Natural killer cell treated with Interleukin-12 subunit alpha and Interleukin-12 subunit beta and Interleukin-15 and Interleukin-18, amount 100 ng/mL, for 72 hours (primary cell): ENCODE measurements at regions not wholly inside any gene's neighbourhood (a gene's known extent, or its start where the extent isn't known, plus 50 kb on each side); places are given as distances from the start of the nearest gene placed in this dataset.

ENCODE experiments used
- ATAC-seq, 2 donors: fragments of 150-1000 bp; cut with Tn5 transposase in 1 of 2; sonication (Bioruptor Pico), chemical (Tn5 transposase) in 1 of 2; 2 replicates each; pipeline ENCODE4 v1.10.0; 2021
- DNase-seq: peaks from one replicate; pipeline ENCODE4 v3.0.0; 2022; ENCODE audit warnings: low spot score
- H3K27ac Mint-ChIP-seq, 2 donors: 1 replicate in 1 of 2; 2 replicates in 1 of 2; pipeline ENCODE4 v1.8.0; 2022; ENCODE audit warnings: mixed read lengths in 2 of 2, mild to moderate bottlenecking in 1 of 2, moderate library complexity in 1 of 2
- H3K27me3 Mint-ChIP-seq, 2 donors: 1 replicate in 1 of 2; 2 replicates in 1 of 2; pipeline ENCODE4 v1.8.0; 2022; ENCODE audit warnings: mixed read lengths in 2 of 2
- H3K36me3 Mint-ChIP-seq: one replicate; pipeline ENCODE4 v1.8.0; 2022; ENCODE audit warnings: mixed read lengths
- H3K4me1 Mint-ChIP-seq, 2 donors: 1 replicate in 1 of 2; 2 replicates in 1 of 2; pipeline ENCODE4 v1.8.0; 2022; ENCODE audit warnings: low read depth in 2 of 2, mixed read lengths in 2 of 2, mild to moderate bottlenecking in 1 of 2
- H3K4me3 Mint-ChIP-seq: one replicate; pipeline ENCODE4 v1.8.0; 2022; ENCODE audit warnings: mixed read lengths
- H3K9me3 Mint-ChIP-seq: 2 replicates; pipeline ENCODE4 v1.8.0; 2022; ENCODE audit warnings: mixed read lengths

GRCh38 chr12:124184456-124184855 lies 110.4 kb upstream of the RFLNA start:
- Mint-ChIP-seq H3K27ac (no peak overlapping the region), H3K36me3 (no peaks in the 10 kb centered on the region), H3K4me3 (no peak overlapping the region), H3K4me1 (no peaks in the 10 kb centered on the region), H3K27me3 (peaks cover 0 to 3% of the 10 kb centered on the region in 2 donors), H3K9me3 (no peaks in the 10 kb centered on the region)
- no peak for DNase-seq
- ATAC-seq: no peak

DNA sequence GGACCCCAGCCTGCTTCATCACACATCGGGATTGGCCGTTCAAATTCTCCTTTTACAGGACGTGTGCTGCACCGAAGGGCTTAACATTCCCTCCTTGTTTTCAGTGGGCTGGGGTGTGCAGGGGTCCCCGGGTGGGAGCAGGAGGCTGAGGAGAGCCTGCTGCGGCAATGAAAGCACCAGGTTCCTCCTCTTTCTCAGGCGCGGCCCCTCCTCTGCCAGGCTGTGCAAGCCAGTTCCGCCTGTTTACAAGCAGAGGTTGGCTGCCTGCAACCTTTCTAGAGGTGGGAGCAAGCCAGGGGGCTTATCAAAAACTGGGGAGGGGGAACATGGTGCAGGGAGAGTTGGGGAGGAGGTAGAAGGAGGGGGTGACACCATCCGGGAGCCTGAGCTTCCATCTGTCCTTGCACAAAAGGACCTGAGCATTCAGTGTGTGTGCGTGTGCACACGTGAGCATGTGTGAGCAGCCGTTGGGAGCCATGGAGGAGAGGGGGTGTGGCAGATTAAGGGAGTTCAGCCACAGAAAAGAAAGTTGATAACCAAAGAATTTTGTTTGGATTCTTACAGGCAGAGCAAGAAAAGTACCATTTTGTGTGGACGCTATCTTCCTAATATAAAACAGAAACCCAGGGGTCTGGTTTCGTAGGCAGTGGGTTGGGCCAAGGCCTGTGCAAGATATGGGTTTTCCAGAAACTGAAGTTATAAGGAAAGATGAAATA lies 108.8 kb upstream of the RFLNA start:
- H3K27ac Mint-ChIP-seq: no peak overlapping the region
- peaks cover 0 to 3% of the 10 kb centered on the region in 2 donors for H3K4me1 Mint-ChIP-seq
- H3K4me3 Mint-ChIP-seq: no peak overlapping the region
- ATAC-seq (no peak), DNase-seq (no peak)
- no peaks in the 10 kb centered on the region for H3K9me3 Mint-ChIP-seq
- H3K27me3 Mint-ChIP-seq: peaks cover 0 to 3% of the 10 kb centered on the region in 2 donors
- no peaks in the 10 kb centered on the region for H3K36me3 Mint-ChIP-seq

DNA sequence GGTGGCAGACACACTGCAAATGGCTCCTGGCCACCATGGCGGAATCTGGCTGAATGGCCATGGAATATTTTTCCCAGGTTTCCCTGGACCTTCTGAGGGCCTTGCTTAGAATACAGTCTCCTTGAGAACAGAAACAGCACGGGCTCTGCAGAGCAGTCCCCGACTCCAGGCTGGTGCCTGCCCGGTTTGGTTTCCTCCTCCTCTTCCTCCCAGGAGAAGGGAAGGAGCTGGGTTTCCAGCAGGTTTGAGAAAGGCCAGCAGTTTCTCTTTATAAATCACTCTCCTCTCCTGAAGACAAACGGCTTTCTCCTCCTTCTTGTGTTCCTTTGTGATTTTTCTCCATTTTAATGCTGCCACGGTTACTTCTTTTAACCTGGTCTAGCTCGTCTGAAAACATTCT lies 106.8 kb upstream of the RFLNA start:
- peaks cover under 1% of the 10 kb centered on the region in 2 donors for H3K27me3 Mint-ChIP-seq

GRCh38 chr12:124188561-124189405 lies 106.1 kb upstream of the RFLNA start:
- H3K4me1 Mint-ChIP-seq: peaks cover 0 to 3% of the 10 kb centered on the region in 2 donors
- H3K9me3 Mint-ChIP-seq: no peaks in the 10 kb centered on the region
- H3K27ac Mint-ChIP-seq: no peak overlapping the region
- no peak overlapping the region for H3K4me3 Mint-ChIP-seq
- no peaks in the 10 kb centered on the region for H3K36me3 Mint-ChIP-seq
- H3K27me3 Mint-ChIP-seq: peaks cover 2 to 7% of the 10 kb centered on the region in 2 donors
- no peak for ATAC-seq
- no peak for DNase-seq

More for the DNA sequence above, 106.8 kb upstream of the RFLNA start:
- H3K4me1 Mint-ChIP-seq: peaks cover 0 to 3% of the 10 kb centered on the region in 2 donors
- no peak overlapping the region for H3K27ac Mint-ChIP-seq
- ATAC-seq (no peak), DNase-seq (no peak)
- H3K9me3 Mint-ChIP-seq: no peaks in the 10 kb centered on the region
- no peak overlapping the region for H3K4me3 Mint-ChIP-seq
- no peaks in the 10 kb centered on the region for H3K36me3 Mint-ChIP-seq

DNA sequence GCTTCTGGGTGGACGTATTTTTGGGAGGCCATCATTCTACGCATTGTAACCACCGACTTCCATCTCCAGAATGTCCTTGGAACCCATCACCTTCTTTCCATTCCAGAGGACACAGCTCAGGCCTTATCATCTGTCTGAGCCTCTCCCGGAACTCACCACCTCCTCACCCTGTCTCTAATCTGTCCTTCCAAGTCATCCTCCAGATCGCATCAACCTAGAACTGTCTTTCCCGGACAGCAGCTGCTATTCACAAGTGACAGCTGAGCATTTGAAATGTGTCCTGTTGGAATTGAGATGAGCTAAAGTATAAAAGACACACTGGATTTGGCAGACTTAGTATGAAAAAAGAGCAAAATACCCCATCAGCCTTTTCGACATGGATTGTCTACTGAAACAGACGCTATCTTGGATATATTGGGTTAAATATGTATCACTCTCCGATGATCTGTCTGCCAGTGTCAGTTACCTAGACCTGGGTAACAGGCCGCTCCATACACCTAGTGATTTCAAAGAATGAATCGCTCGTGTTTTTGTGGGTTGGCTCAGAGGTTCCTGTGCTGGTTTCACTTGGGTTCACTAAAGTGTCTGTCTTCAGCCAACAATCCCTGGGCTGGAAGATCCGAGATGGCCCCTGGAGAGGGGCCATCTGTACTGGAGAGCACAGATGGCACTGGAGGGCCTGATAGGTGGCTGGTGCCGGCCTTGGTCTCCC lies 104.4 kb upstream of the RFLNA start:
- H3K36me3 Mint-ChIP-seq: no peaks in the 10 kb centered on the region
- ATAC-seq (no peak), DNase-seq (no peak)
- H3K4me1 Mint-ChIP-seq: peaks cover 0 to 3% of the 10 kb centered on the region in 2 donors
- H3K27me3 Mint-ChIP-seq: peaks cover 2 to 7% of the 10 kb centered on the region in 2 donors
- H3K27ac Mint-ChIP-seq: peak overlapping the region in 1 of 2 donors; percentile 60
- H3K4me3 Mint-ChIP-seq: no peak overlapping the region
- no peaks in the 10 kb centered on the region for H3K9me3 Mint-ChIP-seq

GRCh38 chr12:124191024-124191359 lies 103.9 kb upstream of the RFLNA start:
- no peak for DNase-seq
- Mint-ChIP-seq H3K36me3 (no peaks in the 10 kb centered on the region), H3K27me3 (peaks cover 2 to 7% of the 10 kb centered on the region in 2 donors), H3K4me3 (no peak overlapping the region), H3K4me1 (peaks cover 0 to 3% of the 10 kb centered on the region in 2 donors), H3K9me3 (no peaks in the 10 kb centered on the region), H3K27ac (peak overlapping the region in 1 of 2 donors; percentile 60)
- ATAC-seq: peak; percentile 61 to 75

GRCh38 chr12:124191966-124192365 lies 102.9 kb upstream of the RFLNA start:
- peaks cover 0 to 3% of the 10 kb centered on the region in 2 donors for H3K4me1 Mint-ChIP-seq
- no peaks in the 10 kb centered on the region for H3K9me3 Mint-ChIP-seq
- ATAC-seq (no peak), DNase-seq (no peak)
- H3K36me3 Mint-ChIP-seq: no peaks in the 10 kb centered on the region
- H3K4me3 Mint-ChIP-seq: no peak overlapping the region
- H3K27ac Mint-ChIP-seq: no peak overlapping the region
- H3K27me3 Mint-ChIP-seq: peaks cover 2 to 9% of the 10 kb centered on the region in 2 donors

DNA sequence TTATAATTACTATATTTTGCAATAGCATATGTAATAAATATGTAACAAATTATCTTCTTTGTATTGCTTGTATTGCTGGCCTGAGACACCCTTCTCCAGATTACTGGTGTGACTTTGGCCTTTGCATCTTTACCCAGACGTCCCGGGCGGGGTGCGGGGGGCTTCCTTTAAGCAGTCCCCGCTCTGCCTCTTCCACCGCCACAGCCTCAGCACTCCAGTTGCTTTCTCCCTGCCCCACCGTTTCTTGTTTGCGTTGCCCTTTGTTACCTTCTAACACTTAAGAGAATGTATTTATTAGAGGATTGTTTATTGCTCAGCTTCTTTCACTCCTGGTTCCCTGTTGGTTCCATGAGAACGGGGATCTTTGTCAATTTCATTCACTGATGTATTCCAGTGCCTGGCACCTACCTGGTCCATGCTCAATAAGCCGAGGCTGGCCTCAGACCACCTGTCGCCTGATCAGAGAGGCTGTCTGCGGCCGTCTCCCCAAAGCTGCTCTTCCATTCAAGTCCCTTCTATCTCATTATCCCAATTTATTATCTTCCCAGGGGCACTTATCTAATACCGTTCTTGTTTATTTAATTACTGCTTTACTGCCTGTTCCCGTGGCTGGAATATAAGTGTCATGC lies 100.5 kb upstream of the RFLNA start:
- ATAC-seq: no peak
- no peak overlapping the region for H3K4me3 Mint-ChIP-seq
- H3K9me3 Mint-ChIP-seq: no peaks in the 10 kb centered on the region
- no peak overlapping the region for H3K27ac Mint-ChIP-seq
- H3K4me1 Mint-ChIP-seq: peaks cover 0 to 3% of the 10 kb centered on the region in 2 donors
- DNase-seq: no peak
- no peaks in the 10 kb centered on the region for H3K36me3 Mint-ChIP-seq
- H3K27me3 Mint-ChIP-seq: peaks cover 6 to 14% of the 10 kb centered on the region in 2 donors

- peaks cover 6 to 14% of the 10 kb centered on the region in 2 donors for H3K27me3 Mint-ChIP-seq
- peaks cover 0 to 3% of the 10 kb centered on the region in 2 donors for H3K4me1 Mint-ChIP-seq
- H3K27ac Mint-ChIP-seq: no peak overlapping the region
- no peak for ATAC-seq
- no peaks in the 10 kb centered on the region for H3K9me3 Mint-ChIP-seq
- H3K36me3 Mint-ChIP-seq: no peaks in the 10 kb centered on the region
- DNase-seq: no peak
- H3K4me3 Mint-ChIP-seq: no peak overlapping the region
These were observed 99.9 kb upstream of the RFLNA start for GRCh38 chr12:124194893-124195566.

DNA sequence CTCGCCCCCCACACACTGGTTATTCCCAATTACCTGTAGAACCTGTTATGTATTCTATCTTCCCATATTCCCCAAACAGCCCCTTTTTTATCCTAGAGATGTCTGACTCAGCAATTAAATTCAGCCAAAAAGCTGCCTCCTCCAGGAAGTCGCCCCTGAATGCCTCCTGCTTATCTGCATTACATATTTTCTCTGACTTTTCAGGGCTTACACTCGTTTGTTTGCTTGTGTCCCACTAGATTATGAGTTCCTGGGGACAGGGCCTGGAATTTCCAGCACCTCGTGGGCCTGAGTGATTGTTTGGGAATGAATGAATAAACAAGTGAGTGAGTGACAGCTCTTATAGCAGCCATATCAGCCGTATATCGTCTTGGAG lies 99.3 kb upstream of the RFLNA start:
- no peaks in the 10 kb centered on the region for H3K9me3 Mint-ChIP-seq
- peaks cover 6 to 16% of the 10 kb centered on the region in 2 donors for H3K27me3 Mint-ChIP-seq
- no peak overlapping the region for H3K4me3 Mint-ChIP-seq
- no peaks in the 10 kb centered on the region for H3K36me3 Mint-ChIP-seq
- H3K4me1 Mint-ChIP-seq: no peaks in the 10 kb centered on the region
- H3K27ac Mint-ChIP-seq: no peak overlapping the region
- no peak for DNase-seq
- ATAC-seq: no peak

DNA sequence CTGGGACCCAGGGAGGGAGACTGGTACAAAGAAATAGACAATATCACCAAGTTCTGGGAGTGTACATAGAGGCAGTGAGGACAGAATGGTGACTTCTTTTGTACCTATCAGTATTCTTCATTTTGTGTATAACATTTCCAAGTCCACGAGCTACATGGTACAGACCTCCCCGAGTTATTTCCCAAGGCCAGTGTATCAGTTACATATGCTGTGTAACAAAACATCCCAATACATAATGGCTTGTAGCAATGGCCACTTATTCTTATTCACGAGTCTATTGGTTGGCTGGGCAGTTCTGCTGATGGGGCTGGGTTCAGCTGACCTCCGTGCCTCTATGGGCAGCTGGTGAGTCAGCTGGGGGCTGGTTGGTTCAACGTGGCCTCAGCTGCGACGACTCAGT lies 98.7 kb upstream of the RFLNA start:
- H3K36me3 Mint-ChIP-seq: peaks cover 3% of the 10 kb centered on the region
- peaks cover 8 to 22% of the 10 kb centered on the region in 2 donors for H3K27me3 Mint-ChIP-seq
- DNase-seq (no peak), ATAC-seq (no peak)
- H3K27ac Mint-ChIP-seq: no peak overlapping the region
- H3K4me1 Mint-ChIP-seq: no peaks in the 10 kb centered on the region
- H3K9me3 Mint-ChIP-seq: no peaks in the 10 kb centered on the region
- no peak overlapping the region for H3K4me3 Mint-ChIP-seq

GRCh38 chr12:124201248-124201647 lies 93.6 kb upstream of the RFLNA start:
- H3K36me3 Mint-ChIP-seq: peaks cover 14% of the 10 kb centered on the region

DNA sequence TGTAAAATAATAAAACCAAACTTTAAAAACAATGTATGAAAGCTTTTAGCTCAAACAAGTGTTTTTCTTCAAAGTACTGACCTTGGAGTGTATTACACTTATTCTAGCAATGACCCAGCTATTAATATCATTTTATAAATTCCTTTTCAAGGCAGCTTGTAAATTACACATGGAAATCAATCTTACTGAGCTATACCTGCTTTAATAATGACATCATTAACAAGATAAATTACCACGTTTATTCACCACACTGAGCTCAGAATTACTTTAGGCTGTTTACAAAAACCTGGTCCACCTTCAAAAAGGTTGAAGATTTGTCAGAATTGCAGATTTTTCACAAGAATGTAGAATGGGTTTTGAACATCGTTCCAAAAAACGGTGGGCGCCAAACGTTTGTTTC lies 91.7 kb upstream of the RFLNA start:
- H3K9me3 Mint-ChIP-seq: peaks cover 4% of the 10 kb centered on the region
- peaks cover 14% of the 10 kb centered on the region for H3K36me3 Mint-ChIP-seq
- H3K27ac Mint-ChIP-seq: no peak overlapping the region
- peaks cover 17 to 29% of the 10 kb centered on the region in 2 donors for H3K27me3 Mint-ChIP-seq
- no peak for DNase-seq
- H3K4me3 Mint-ChIP-seq: no peak overlapping the region
- ATAC-seq: no peak
- H3K4me1 Mint-ChIP-seq: no peaks in the 10 kb centered on the region

More at GRCh38 chr12:124201248-124201647, 93.6 kb upstream of the RFLNA start:
- no peak overlapping the region for H3K4me3 Mint-ChIP-seq
- DNase-seq: no peak
- H3K27me3 Mint-ChIP-seq: peaks cover 14 to 31% of the 10 kb centered on the region in 2 donors
- no peaks in the 10 kb centered on the region for H3K4me1 Mint-ChIP-seq
- H3K27ac Mint-ChIP-seq: no peak overlapping the region
- peaks cover 4% of the 10 kb centered on the region for H3K9me3 Mint-ChIP-seq
- ATAC-seq: no peak
